K562 (cell line): ENCODE measurements at regions not wholly inside any gene's neighbourhood (a gene's known extent, or its start where the extent isn't known, plus 50 kb on each side); places are given as distances from the start of the nearest gene placed in this dataset.
"Not testable (repeated sequence)": the region's sequence is repeated elsewhere in the genome, so short reads cannot be mapped to it uniquely, and the experiment has no call there.

Experiments
- ATAC-seq: fragments of 200-7000 bp; cut with Tn5 transposase; 3 replicates; pipeline ENCODE4 v1.9.1; 2020; ENCODE audit warnings: moderate library complexity
- BruUV-seq: library from RNA; stranded (reverse); fragments of 400-500 nt; replicated peaks from 2 replicates; lab custom pipeline; 2021; lab: Mats Ljungman, UMichigan
- CTCF ChIA-PET: fragments of 300-600 bp; formaldehyde crosslinking; extraction: SDS; loops from one replicate; lab custom pipeline; 2021; ENCODE audit warnings: low intra/inter-chr PET ratio; lab: Yijun Ruan, JAX
- POLR2A ChIA-PET: fragments of 300-600, 350-650 bp; sonication (Branson Sonifier 250); formaldehyde crosslinking; extraction: SDS; loops from one replicate; lab custom pipeline; 2021; ENCODE audit warnings: antibody characterized with exemption, inconsistent platforms; lab: Yijun Ruan, JAX
- DNase-seq, 4 experiments: peaks; one replicate each; pipeline versions ENCODE4 v3.0.0 to v3.0.0-alpha.2; 2011 to 2018; ENCODE audit warnings: low spot score in 3 of 4, mixed read lengths in 3 of 4; ENCODE audit errors: extremely low read depth in 1 of 4
- FAIRE-seq: peaks from 2 replicates; lab custom pipeline; 2011; peaks lifted over from hg19 to GRCh38; lab: Jason Lieb, UNC
- H2AFZ ChIP-seq: 2 replicates; pipeline ENCODE4 v1.6.0; 2011; ENCODE audit warnings: low read depth, low read length, control low read depth, inconsistent platforms
- H3K27ac ChIP-seq: fragments of 200-600 bp; 3 replicates; pipeline ENCODE4 v1.8.0; 2011; ENCODE audit warnings: low read depth, mild to moderate bottlenecking, control low read depth, inconsistent platforms, low read length, moderate library complexity, mixed read lengths; ENCODE audit errors: extremely low read depth
- H3K27me3 ChIP-seq, 2 experiments: fragments of 300-600 bp in 1 of 2; 2 replicates in 1 of 2; 3 replicates in 1 of 2; pipeline versions ENCODE4 v1.6.0 to v1.8.0; 2011; ENCODE audit warnings: inconsistent platforms in 2 of 2, low read length in 2 of 2, mild to moderate bottlenecking in 1 of 2, mixed read lengths in 1 of 2, moderate library complexity in 1 of 2; ENCODE audit not compliant: control insufficient read depth in 2 of 2, insufficient read depth in 2 of 2
- H3K36me3 ChIP-seq: fragments of 300-600 bp; 3 replicates; pipeline ENCODE4 v1.8.0; 2011; ENCODE audit warnings: mild to moderate bottlenecking, low read length, inconsistent platforms; ENCODE audit not compliant: control insufficient read depth, insufficient read depth
- H3K4me1 ChIP-seq, 2 experiments: fragments of 200-600 bp in 1 of 2; replicated peaks in 1 of 2; 2 replicates in 1 of 2; 3 replicates in 1 of 2; pipeline versions ENCODE4 v1.5.1 to v1.8.0; 2011; ENCODE audit warnings: inconsistent platforms in 2 of 2, low read length in 2 of 2, mild to moderate bottlenecking in 1 of 2, mixed read lengths in 1 of 2, moderate library complexity in 1 of 2; ENCODE audit not compliant: control insufficient read depth in 2 of 2, insufficient read depth in 2 of 2
- H3K4me2 ChIP-seq: 2 replicates; pipeline ENCODE4 v1.6.1; 2011; ENCODE audit warnings: low read length, control low read depth, inconsistent platforms, mixed read lengths; ENCODE audit not compliant: insufficient read depth
- H3K4me3 ChIP-seq: fragments of 200-600 bp; sonication (generic), shearing (Covaris generic); 2 replicates; pipeline ENCODE4 v1.5.1; 2016; ENCODE audit warnings: control low read depth, inconsistent platforms
- H3K79me2 ChIP-seq: fragments of 200-600 bp; 3 replicates; pipeline ENCODE4 v1.8.0; 2011; ENCODE audit warnings: low read length, inconsistent platforms; ENCODE audit not compliant: control insufficient read depth, insufficient read depth
- H3K9ac ChIP-seq, 2 experiments: 2 replicates each; pipeline versions ENCODE4 v1.6.0 to v1.6.1; 2011; ENCODE audit warnings: low read depth in 2 of 2, low read length in 2 of 2, control low read depth in 1 of 2, inconsistent platforms in 1 of 2, mild to moderate bottlenecking in 1 of 2, mixed read lengths in 1 of 2; ENCODE audit not compliant: insufficient read depth in 1 of 2
- H3K9me1 ChIP-seq: one replicate; pipeline ENCODE4 v1.6.0; 2011; ENCODE audit warnings: inconsistent platforms, mild to moderate bottlenecking, low read length, moderate library complexity; ENCODE audit not compliant: control insufficient read depth, insufficient read depth
- H3K9me3 ChIP-seq: replicated peaks from 2 replicates; pipeline ENCODE4 v1.5.1; 2011; ENCODE audit warnings: low read depth, low read length, inconsistent platforms; ENCODE audit not compliant: control insufficient read depth, insufficient read depth
- H4K20me1 ChIP-seq: replicated peaks from 2 replicates; pipeline ENCODE4 v1.6.1; 2011; ENCODE audit warnings: low read length, inconsistent platforms, mixed read lengths; ENCODE audit not compliant: control insufficient read depth, insufficient read depth
- DMBX1 ChIP-seq: fragments of 250-450 bp; sonication (Bioruptor Pico); IDR thresholded peaks from 2 replicates; pipeline ENCODE4 v1.8.0; 2022; ENCODE audit warnings: inconsistent platforms, mild to moderate bottlenecking, moderate library complexity, borderline replicate concordance
- DPF2 ChIP-seq: fragments of 450-650 bp; IDR thresholded peaks from 2 replicates; pipeline ENCODE4 v1.6.1; 2016
- MEF2D ChIP-seq: conservative IDR thresholded peaks from 2 replicates; pipeline ENCODE4 v1.6.1; 2016; ENCODE audit warnings: low read depth, missing genetic modification characterization, missing compliant biosample characterization
- NFRKB ChIP-seq: fragments of 450-650 bp; IDR thresholded peaks from 2 replicates; pipeline ENCODE4 v1.6.1; 2016; ENCODE audit warnings: low read depth
- NR4A1 ChIP-seq, 2 experiments: fragments of 250-450 bp in 1 of 2; fragments of 450-650 bp in 1 of 2; sonication (Bioruptor Pico) in 1 of 2; IDR thresholded peaks; 2 replicates each; pipeline versions ENCODE4 v1.4.0 to v1.6.1; 2016 to 2020; ENCODE audit warnings: mild to moderate bottlenecking in 2 of 2, missing compliant biosample characterization in 1 of 2, missing genetic modification characterization in 1 of 2, moderate library complexity in 1 of 2
- WGBS: fragments of 100-300 bp; shearing (Covaris generic); methylation state at CpG from one replicate; pipeline ENCODE4 v1.1.6; 2016; ENCODE audit warnings: low coverage, mixed read lengths; ENCODE audit not compliant: insufficient coverage; ENCODE audit errors: missing lambda C conversion rate; 5-methylcytosine and 5-hydroxymethylcytosine counted together
- in situ Hi-C: fragments of 300-500 bp; cut with MboI; formaldehyde crosslinking; loops from 4 replicates; pipeline ENCODE4 v1.15.0; 2018; ENCODE audit warnings: inconsistent platforms, mixed read lengths
- intact Hi-C: fragments of 100-400 bp; cut with micrococcal nuclease; formaldehyde crosslinking; loops from 2 replicates; pipeline ENCODE4 v1.14.2; 2022
- TF ChIP-seq, protein P1 (sequence below): fragments of 450-650 bp; IDR thresholded peaks from 2 replicates; pipeline ENCODE4 v1.6.1; 2017; ENCODE audit warnings: antibody characterized with exemption, mild to moderate bottlenecking
- TF ChIP-seq, protein P2 (sequence below): fragments of 450-650 bp; conservative IDR thresholded peaks from 2 replicates; pipeline ENCODE4 v1.6.1; 2016; ENCODE audit warnings: missing genetic modification characterization, low read depth, mild to moderate bottlenecking, missing compliant biosample characterization, moderate library complexity

DNA sequence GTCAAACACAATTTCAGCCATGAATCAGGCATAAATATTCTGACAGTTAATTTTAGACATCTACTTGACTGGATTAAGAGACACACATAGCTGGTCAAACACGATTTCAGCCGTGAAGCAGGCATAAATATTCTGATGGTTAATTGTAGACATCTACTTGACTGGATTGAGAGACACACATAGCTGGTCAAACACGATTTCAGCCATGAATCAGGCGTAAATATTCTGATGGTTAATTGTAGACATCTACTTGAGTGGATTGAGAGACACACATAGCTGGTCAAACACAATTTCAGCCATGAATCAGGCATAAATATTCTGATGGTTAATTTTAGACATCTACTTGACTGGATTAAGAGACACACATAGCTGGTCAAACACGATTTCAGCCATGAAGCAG, 106.4 kb downstream of the OR4F3 start:
- POLR2A ChIA-PET; H3K9me3 ChIP-seq; CTCF ChIA-PET; H3K4me3 ChIP-seq; H3K27me3 ChIP-seq; H4K20me1 ChIP-seq; ATAC-seq; H3K9ac ChIP-seq; H3K4me1 ChIP-seq; FAIRE-seq; in situ Hi-C loops; H3K79me2 ChIP-seq; H3K9me1 ChIP-seq; intact Hi-C loops; H3K36me3 ChIP-seq; DNase-seq; H2AFZ ChIP-seq; TF ChIP-seq NR4A1 (CRISPR knock-in tag; IDR thresholded peaks at IDR 0.05): not testable (repeated sequence)
- TF ChIP-seq, protein P1, sequence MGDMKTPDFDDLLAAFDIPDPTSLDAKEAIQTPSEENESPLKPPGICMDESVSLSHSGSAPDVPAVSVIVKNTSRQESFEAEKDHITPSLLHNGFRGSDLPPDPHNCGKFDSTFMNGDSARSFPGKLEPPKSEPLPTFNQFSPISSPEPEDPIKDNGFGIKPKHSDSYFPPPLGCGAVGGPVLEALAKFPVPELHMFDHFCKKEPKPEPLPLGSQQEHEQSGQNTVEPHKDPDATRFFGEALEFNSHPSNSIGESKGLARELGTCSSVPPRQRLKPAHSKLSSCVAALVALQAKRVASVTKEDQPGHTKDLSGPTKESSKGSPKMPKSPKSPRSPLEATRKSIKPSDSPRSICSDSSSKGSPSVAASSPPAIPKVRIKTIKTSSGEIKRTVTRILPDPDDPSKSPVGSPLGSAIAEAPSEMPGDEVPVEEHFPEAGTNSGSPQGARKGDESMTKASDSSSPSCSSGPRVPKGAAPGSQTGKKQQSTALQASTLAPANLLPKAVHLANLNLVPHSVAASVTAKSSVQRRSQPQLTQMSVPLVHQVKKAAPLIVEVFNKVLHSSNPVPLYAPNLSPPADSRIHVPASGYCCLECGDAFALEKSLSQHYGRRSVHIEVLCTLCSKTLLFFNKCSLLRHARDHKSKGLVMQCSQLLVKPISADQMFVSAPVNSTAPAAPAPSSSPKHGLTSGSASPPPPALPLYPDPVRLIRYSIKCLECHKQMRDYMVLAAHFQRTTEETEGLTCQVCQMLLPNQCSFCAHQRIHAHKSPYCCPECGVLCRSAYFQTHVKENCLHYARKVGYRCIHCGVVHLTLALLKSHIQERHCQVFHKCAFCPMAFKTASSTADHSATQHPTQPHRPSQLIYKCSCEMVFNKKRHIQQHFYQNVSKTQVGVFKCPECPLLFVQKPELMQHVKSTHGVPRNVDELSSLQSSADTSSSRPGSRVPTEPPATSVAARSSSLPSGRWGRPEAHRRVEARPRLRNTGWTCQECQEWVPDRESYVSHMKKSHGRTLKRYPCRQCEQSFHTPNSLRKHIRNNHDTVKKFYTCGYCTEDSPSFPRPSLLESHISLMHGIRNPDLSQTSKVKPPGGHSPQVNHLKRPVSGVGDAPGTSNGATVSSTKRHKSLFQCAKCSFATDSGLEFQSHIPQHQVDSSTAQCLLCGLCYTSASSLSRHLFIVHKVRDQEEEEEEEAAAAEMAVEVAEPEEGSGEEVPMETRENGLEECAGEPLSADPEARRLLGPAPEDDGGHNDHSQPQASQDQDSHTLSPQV: 0 out of 2 replicates have a peak, but pooled peaks have one; percentile 36
- TF ChIP-seq NFRKB (peak; percentile 77), MEF2D (tag) (0 out of 2 replicates have a peak, but pooled peaks have one; percentile 26), DPF2 (0 out of 2 replicates have a peak, but pooled peaks have one; percentile 19), NR4A1 (tag; IDR thresholded peaks at IDR 0.05) (peak; percentile 87), DMBX1 (CRISPR knock-in tag) (peak; percentile 52; the same call in 1 of the 2 replicates)
- TF ChIP-seq, protein P2, sequence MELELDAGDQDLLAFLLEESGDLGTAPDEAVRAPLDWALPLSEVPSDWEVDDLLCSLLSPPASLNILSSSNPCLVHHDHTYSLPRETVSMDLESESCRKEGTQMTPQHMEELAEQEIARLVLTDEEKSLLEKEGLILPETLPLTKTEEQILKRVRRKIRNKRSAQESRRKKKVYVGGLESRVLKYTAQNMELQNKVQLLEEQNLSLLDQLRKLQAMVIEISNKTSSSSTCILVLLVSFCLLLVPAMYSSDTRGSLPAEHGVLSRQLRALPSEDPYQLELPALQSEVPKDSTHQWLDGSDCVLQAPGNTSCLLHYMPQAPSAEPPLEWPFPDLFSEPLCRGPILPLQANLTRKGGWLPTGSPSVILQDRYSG (tag): peak; percentile 46; the same call in 1 of the 2 replicates
- 32% methylated on average over 5 of the region's 5 CpGs for WGBS
- H3K4me2 ChIP-seq: 0 out of 2 replicates have a peak overlapping the region, but pooled peaks have one; percentile 13
- BruUV-seq: TSS peak; percentile 40
- peak overlapping the region; percentile 49; the same call in 2 of the 3 replicates for H3K27ac ChIP-seq
